Right atrium auricular region (tissue), 2 donors: ENCODE measurements at regions not wholly inside any gene's neighbourhood (a gene's known extent, or its start where the extent isn't known, plus 50 kb on each side); places are given as distances from the start of the nearest gene placed in this dataset.

Source experiments
- DNase-seq: peaks from one replicate; pipeline ENCODE4 v3.0.0-alpha.2; 2019; ENCODE audit warnings: low spot score
- H3K27ac ChIP-seq, 2 donors: fragments of 200-600 bp; sonication (generic); 1 replicate in 1 of 2; 2 replicates in 1 of 2; pipeline ENCODE4 v1.5.1; 2016 to 2019
- H3K27me3 ChIP-seq, 2 donors: fragments of 200-600 bp; sonication (generic); one replicate each; pipeline versions ENCODE4 v1.5.1 to v1.6.0; 2017 to 2019
- H3K36me3 ChIP-seq: fragments of 200-600 bp; sonication (generic); one replicate; pipeline ENCODE4 v1.5.1; 2016
- H3K4me1 ChIP-seq, 2 donors: fragments of 200-600 bp; sonication (generic); one replicate each; pipeline versions ENCODE4 v1.5.1 to v1.6.0; 2017 to 2019
- H3K4me3 ChIP-seq, 2 donors: fragments of 200-600 bp; sonication (generic); 1 replicate in 1 of 2; 2 replicates in 1 of 2; pipeline ENCODE4 v1.5.1; 2017 to 2019; ENCODE audit warnings: mild to moderate bottlenecking in 1 of 2, moderate library complexity in 1 of 2
- H3K9me3 ChIP-seq, 2 donors: fragments of 200-600 bp; sonication (generic); one replicate each; pipeline ENCODE4 v1.5.1; 2019
- TF ChIP-seq, protein P1 (sequence below), 2 donors: fragments of 200-600 bp; sonication (generic); IDR thresholded peaks; one replicate each; pipeline ENCODE4 v1.5.1; 2019; ENCODE audit warnings: antibody characterized with exemption in 2 of 2

DNA sequence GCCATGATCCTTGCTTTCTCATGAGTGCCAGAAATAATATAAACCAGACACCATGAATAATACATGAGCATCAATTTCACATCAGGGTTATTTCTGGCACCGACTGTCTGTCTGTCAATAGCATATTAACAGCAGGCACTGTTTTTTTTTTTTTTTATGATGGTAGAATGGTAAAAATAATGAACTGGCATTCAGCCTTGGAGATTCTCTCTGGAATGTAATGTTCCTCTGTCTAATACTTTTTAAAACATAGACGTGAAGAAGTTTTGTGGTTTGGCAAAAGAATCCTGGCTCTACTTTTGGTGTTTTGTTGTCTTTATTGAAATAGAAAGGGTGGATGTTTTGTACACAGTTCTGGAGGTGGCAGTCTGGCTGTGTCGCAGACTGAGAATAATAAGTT is 874.6 kb upstream of the PRKX start:
- no peak overlapping the region for H3K27ac ChIP-seq
- no peaks in the 10 kb centered on the region for H3K9me3 ChIP-seq
- DNase-seq, result no peak
- H3K4me1 ChIP-seq, result no peaks in the 10 kb centered on the region
- no peaks in the 10 kb centered on the region for H3K27me3 ChIP-seq
- TF ChIP-seq, protein P1, sequence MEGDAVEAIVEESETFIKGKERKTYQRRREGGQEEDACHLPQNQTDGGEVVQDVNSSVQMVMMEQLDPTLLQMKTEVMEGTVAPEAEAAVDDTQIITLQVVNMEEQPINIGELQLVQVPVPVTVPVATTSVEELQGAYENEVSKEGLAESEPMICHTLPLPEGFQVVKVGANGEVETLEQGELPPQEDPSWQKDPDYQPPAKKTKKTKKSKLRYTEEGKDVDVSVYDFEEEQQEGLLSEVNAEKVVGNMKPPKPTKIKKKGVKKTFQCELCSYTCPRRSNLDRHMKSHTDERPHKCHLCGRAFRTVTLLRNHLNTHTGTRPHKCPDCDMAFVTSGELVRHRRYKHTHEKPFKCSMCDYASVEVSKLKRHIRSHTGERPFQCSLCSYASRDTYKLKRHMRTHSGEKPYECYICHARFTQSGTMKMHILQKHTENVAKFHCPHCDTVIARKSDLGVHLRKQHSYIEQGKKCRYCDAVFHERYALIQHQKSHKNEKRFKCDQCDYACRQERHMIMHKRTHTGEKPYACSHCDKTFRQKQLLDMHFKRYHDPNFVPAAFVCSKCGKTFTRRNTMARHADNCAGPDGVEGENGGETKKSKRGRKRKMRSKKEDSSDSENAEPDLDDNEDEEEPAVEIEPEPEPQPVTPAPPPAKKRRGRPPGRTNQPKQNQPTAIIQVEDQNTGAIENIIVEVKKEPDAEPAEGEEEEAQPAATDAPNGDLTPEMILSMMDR (IDR thresholded peaks at IDR 0.05), result no peak
- H3K4me3 ChIP-seq, result no peak overlapping the region
- no peaks in the 10 kb centered on the region for H3K36me3 ChIP-seq

DNA sequence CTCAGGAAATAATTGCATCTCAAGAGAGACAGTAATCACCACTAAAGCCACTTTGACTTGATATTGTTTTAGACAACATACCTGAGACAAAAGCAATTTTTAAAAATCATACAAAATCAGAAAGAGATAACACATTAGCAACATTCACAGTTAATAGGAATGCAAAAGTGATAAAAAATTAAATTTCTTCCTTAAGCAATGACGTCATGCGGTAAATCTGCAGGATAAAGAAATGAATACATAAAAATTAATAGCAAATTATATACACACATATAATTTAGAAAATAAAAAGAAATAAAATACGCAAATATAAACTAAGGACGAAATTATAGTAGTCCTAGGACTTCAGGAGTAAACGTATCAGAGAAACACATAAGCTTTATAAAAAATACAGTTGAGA is 866.5 kb upstream of the PRKX start:
- Histone ChIP-seq H3K27me3 (no peaks in the 10 kb centered on the region), H3K9me3 (no peaks in the 10 kb centered on the region), H3K4me3 (no peak overlapping the region), H3K36me3 (no peaks in the 10 kb centered on the region), H3K27ac (no peak overlapping the region), H3K4me1 (no peaks in the 10 kb centered on the region)
- TF ChIP-seq, protein P1 (IDR thresholded peaks at IDR 0.05), result no peak
- DNase-seq, result no peak

DNA sequence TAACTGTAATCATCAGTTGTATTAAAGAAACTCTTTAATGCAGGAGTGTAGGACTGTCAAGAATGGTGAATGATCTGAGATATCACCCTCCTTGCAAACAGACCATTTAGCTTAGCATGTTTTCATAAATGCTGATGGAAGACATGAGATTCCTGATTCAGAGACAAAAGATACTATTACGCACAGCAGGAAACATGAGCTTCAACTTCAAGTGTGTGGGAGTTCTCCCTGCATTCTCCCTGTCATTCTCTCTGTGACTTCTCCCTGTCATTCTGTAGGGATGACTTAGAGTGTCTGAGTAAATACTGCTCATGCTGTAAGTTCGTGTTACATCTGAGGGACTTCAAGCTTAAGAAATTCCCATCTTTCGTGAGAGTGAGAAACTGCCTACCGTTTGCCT is 866.0 kb upstream of the PRKX start:
- no peaks in the 10 kb centered on the region for H3K9me3 ChIP-seq
- no peaks in the 10 kb centered on the region for H3K4me1 ChIP-seq
- no peaks in the 10 kb centered on the region for H3K36me3 ChIP-seq
- no peaks in the 10 kb centered on the region for H3K27me3 ChIP-seq
- no peak for DNase-seq
- TF ChIP-seq, protein P1 (IDR thresholded peaks at IDR 0.05), result no peak
- H3K4me3 ChIP-seq, result no peak overlapping the region
- H3K27ac ChIP-seq, result no peak overlapping the region

DNA sequence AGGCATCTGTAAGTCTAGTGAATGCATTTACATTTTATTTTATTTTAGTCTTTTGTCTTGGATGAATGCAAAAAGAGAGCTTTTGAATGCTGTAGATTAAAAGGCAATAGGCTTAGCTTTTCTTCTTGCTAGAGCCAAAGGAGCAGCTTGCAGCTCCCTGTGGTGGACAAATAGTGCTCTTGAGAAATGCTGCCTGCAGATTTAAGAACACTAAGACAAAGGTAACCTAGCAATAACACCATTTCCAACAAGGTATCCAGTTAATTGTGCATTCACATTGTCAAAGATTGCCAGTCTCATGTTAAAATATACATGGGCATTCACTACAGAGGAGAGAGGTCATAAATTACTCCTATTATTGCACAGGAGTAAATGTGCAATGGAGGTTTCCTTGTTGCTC is 859.2 kb upstream of the PRKX start:
- no peak for DNase-seq
- Histone ChIP-seq H3K4me1 (no peaks in the 10 kb centered on the region), H3K4me3 (no peak overlapping the region), H3K27me3 (no peaks in the 10 kb centered on the region), H3K36me3 (no peaks in the 10 kb centered on the region), H3K27ac (no peak overlapping the region), H3K9me3 (peaks cover 0 to 7% of the 10 kb centered on the region in 2 donors)
- TF ChIP-seq, protein P1 (IDR thresholded peaks at IDR 0.05), result no peak

DNA sequence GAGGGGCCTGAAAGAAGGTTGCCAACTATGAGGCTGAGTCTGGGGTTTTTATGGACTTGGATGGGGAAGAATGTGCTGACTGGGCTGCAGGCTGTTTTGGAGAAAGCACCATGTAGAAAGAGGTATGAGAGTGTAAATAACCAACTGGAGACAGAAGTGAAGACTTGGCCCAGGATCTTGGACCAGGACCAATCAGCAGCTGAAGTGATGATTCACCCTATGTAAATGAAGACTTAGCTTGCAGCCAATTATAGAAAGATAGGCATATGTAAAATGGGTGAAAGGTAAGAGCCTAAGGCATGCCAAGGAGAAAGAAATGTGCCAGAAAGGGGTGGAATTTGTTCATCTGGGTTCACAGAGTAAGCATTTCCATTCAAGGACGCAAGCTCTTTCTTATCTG is 856.7 kb upstream of the PRKX start:
- no peaks in the 10 kb centered on the region for H3K27me3 ChIP-seq
- TF ChIP-seq, protein P1 (IDR thresholded peaks at IDR 0.05), result no peak
- H3K4me1 ChIP-seq, result no peaks in the 10 kb centered on the region
- H3K9me3 ChIP-seq, result peaks cover 0 to 7% of the 10 kb centered on the region in 2 donors
- no peak overlapping the region for H3K27ac ChIP-seq
- H3K4me3 ChIP-seq, result no peak overlapping the region
- no peak for DNase-seq
- no peaks in the 10 kb centered on the region for H3K36me3 ChIP-seq

DNA sequence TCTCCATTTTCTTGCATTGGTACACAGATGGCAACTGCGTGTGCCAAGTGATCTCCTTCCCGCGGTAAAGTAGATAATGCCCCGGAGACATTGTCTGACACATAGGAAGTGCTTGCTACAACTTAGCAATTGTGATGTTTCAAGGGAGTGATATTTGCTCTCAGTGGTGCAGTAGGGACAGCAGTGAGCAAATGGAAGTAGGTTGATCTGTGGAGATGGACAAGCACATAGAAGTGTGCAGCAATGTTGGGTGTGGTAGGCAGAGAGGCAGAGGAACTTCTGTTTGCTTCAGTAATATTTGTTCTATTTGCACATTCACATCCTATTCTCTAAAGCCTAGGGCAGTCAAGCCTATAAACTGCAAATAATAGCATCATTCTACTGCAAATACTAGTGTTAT is 846.7 kb upstream of the PRKX start:
- H3K4me3 ChIP-seq, result no peak overlapping the region
- DNase-seq, result no peak
- H3K27me3 ChIP-seq, result no peaks in the 10 kb centered on the region
- no peaks in the 10 kb centered on the region for H3K36me3 ChIP-seq
- TF ChIP-seq, protein P1 (IDR thresholded peaks at IDR 0.05), result no peak
- H3K27ac ChIP-seq, result no peak overlapping the region
- no peaks in the 10 kb centered on the region for H3K9me3 ChIP-seq
- H3K4me1 ChIP-seq, result no peaks in the 10 kb centered on the region
